ENCODE measurements at regions not wholly inside any gene's neighbourhood (a gene's known extent, or its start where the extent isn't known, plus 50 kb on each side); places are given as distances from the start of the nearest gene placed in this dataset.
"Not testable (repeated sequence)": the region's sequence is repeated elsewhere in the genome, so short reads cannot be mapped to it uniquely, and the experiment has no call there.

GRCh38 chr2:91839904-91840868, 3031.0 kb upstream of the TEKT4 start:
- no peak for DNase-seq (ENCODE audit: low spot score)

DNA sequence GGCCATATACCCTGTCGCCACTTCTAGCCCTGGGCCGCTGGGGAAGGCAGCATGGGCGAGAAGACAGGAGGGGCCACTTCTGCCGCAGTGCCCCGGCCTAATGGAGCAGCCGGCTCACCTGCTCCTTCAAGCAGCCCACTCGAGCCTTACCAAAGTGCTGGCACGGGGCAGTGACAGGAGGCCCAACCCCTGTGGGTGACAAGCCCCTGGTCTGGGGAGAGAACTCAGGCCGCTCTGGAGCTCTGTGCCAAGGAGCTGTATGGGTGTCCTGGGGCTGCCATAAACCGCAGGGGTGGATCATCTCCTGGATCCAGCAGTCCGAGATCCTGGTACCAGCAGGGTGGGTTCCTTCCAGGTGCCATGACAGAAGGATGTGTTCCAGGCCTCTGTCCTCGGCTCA, 3029.0 kb upstream of the TEKT4 start:
- not testable (repeated sequence) for DNase-seq (ENCODE audit: low spot score)

- not testable (repeated sequence) for DNase-seq (ENCODE audit: low spot score)
Observed at GRCh38 chr2:91842913-91843312, 3028.3 kb upstream of the TEKT4 start.

- DNase-seq (ENCODE audit: low spot score) = not testable (repeated sequence)
Observed at GRCh38 chr2:91843723-91844450, 3027.3 kb upstream of the TEKT4 start.

DNA sequence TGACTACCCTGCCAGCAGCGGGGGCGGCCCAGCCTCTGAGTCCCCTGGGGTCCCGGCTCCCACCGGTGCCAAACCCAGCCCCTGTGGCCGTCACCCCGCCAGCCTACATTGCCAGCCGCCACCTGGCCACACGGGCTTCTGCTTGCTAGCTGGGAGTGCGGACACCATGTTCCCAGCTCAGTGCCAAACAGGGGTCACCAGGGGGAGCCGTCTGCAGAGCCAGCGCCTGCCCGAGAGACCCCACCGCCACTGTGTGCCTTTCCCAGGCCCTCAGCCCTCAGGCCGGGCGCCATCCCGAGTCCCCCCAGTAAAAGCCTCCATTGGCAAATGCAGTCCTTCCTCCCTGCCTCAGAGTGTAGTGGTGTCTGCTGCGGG, 3026.8 kb upstream of the TEKT4 start:
- not testable (repeated sequence) for DNase-seq (ENCODE audit: low spot score)

- not testable (repeated sequence) for DNase-seq (ENCODE audit: low spot score)
Observed at GRCh38 chr2:91846388-91846787, 3024.8 kb upstream of the TEKT4 start.

- not testable (repeated sequence) for DNase-seq (ENCODE audit: low spot score)
Observed at GRCh38 chr2:91851689-91852420, 3019.4 kb upstream of the TEKT4 start.

GRCh38 chr2:91856971-91857370, 3014.3 kb upstream of the TEKT4 start:
- not testable (repeated sequence) for DNase-seq (ENCODE audit: low spot score)

DNA sequence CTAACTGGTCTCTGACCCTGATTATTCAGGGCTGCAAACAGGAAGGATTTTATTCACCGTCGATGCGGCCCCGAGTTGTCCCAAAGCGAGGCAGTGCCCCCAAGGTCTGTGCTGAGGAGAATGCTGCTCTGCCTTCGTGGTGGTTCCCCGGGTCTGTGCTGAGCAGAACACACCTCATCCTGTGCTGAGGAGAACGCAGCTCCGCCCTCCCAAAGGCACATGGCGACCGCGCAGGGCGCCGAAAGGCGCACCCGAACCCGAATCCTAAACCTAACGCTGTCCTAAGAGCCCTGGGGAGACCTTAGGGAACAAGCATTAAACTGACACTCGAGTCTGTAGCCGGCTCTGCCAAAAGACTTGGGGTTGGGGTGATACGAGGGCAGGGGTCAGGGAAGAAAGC, 3013.5 kb upstream of the TEKT4 start:
- DNase-seq (ENCODE audit: low spot score) = not testable (repeated sequence)

DNA sequence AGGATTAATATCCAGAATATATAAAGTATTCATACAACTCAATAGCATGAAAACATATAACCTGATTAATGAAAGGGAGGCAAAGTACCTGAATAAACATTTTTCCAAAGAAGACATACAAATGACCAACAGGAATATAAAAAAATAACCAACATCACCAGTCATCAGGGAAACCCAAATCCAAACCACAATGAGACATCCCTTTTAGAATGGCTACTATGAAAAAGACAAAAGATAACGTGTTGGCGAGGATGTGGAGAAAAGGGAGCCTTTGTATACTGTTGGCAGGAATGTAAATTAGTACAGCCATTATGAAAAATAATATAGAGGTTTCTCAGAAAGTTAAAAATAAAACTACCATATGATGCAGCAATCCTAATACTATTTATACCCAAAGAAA, 2999.5 kb upstream of the TEKT4 start:
- DNase-seq (ENCODE audit: low spot score) = not testable (repeated sequence)

GRCh38 chr2:91873416-91873815, 2997.8 kb upstream of the TEKT4 start:
- not testable (repeated sequence) for DNase-seq (ENCODE audit: low spot score)

DNA sequence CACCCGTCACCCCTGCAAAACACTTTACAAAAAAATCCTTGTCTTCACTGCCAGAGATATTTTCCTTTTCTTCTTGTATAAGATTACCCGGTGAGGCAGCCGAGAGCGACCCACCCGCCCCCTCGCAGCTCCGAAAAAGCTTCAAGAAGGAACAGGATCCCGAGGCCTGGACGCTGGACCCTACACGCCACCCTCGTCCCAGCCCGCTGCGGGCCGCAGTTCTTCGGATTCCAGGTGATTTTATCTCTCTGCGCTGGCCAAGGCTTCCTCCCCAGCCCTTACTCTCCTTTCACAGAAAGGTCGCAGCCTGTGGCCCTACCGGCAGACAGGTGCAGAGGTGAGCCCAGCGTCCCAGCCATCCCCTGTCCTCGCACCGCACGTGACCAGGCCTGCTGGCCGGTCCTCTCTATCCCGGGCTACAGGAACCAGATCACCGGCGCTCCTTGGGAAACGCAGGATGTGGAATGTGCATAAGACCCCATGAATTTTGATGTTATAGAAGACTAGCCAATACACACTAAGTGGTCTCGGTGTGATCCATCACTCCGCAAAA, 2993.5 kb upstream of the TEKT4 start:
- not testable (repeated sequence) for DNase-seq (ENCODE audit: low spot score)

GRCh38 chr2:91895091-91895490, 2976.1 kb upstream of the TEKT4 start:
- not testable (repeated sequence) for DNase-seq (ENCODE audit: low spot score)

DNA sequence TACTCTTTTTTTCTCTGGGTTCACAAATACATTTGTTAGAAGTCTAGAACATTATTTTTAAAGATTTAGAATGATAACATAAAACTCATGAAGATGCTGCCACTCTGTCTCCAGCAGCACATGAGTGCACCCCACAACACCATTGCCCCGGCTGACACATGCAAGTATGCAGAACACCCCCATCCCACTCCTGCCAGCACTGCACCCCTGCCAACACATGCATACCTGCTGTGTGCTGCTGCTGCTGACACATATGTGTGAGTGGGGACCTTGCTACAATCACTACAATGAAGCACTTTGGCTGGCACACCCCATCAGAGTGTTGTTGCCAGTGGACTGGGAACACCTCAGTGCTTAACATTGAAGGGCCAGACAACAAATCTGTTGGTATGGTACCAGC, 2953.6 kb upstream of the TEKT4 start:
- not testable (repeated sequence) for DNase-seq (ENCODE audit: low spot score)
